IPS-NIHi7 (cell line): ENCODE measurements at regions not wholly inside any gene's neighbourhood (a gene's known extent, or its start where the extent isn't known, plus 50 kb on each side); places are given as distances from the start of the nearest gene placed in this dataset.

Experiments used
- DNase-seq: peaks from one replicate; pipeline ENCODE4 v3.0.0; 2012; ENCODE audit warnings: mixed read lengths; ENCODE audit errors: extremely low spot score

DNA sequence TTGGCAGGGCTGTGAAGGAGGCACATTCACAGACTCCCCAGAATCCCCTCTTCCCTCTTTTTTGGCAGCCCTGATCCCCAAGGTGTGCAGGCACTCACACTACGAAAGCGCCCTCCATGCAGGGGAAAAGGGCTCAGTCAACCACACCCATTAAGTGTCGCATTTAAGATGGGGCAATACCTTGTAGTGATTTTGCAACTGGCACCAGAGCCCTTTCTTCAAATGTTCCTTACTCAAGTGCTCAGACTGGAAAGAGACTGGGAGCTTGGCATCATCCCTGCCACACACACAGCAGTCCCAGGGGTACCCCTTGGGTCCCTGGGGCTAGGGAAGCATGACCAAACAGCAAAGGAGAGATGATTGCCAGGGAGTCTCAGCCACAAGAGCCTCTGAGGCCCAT, 190.1 kb downstream of the HAUS1 start:
- DNase-seq = no peak

DNA sequence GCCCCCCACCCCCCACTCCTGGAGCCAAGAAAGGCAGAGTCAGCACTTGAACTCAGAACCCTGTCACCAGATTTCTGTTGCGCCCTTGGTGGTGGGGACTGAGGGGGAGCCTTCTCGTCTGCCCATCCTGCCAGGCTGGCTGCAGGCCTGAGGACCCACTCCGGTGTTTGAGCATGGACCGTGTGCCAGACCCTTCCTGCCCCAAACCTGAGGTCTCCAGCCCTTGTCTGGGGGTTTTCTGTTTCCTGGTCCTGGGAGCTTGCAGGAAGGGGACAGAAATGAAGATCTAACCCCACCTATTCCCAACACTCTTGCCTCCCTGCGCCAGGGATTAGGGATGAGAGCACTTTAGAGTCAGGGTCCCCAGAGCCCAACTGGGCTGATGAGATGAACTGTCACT, 190.6 kb downstream of the HAUS1 start:
- DNase-seq = no peak

DNA sequence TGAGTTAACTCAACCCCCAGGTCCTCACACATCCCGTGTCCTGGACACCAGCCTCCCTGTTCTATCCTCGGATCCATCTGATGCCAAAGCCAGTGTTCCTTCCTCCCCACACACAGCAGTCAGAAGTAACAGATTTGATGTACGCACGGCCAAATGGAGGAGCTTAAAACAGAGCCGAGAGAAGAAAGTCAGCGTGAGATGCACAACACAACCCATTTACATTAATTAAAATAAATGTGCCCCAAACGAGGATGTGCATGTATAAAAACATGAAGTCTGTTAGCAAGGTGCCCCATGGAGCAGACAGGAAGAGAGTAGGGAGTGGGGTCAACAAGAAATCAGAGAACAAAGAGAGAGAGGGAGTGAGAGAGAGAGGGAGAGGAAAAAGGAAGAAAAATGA, 191.2 kb downstream of the HAUS1 start:
- DNase-seq = no peak

DNA sequence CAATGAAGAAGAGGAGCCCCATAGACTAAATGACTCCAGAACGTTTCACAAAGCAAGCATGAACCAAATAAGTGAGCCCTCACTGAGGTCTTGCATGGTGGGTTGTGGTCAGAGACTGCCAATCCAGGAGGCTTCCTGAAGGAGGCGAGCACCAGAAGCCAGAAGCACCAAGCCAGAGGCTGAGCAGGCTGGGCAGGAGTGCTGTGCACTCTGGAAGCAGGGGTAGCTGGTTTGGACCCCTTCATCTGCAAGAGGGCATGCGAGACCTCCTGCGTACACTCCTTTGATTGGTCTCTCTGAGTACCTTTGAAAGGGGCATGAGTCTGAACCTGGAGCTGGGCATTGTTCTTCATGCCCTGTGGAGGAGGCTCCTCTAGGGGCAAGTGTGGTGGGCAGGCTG, 192.5 kb downstream of the HAUS1 start:
- no peak for DNase-seq

DNA sequence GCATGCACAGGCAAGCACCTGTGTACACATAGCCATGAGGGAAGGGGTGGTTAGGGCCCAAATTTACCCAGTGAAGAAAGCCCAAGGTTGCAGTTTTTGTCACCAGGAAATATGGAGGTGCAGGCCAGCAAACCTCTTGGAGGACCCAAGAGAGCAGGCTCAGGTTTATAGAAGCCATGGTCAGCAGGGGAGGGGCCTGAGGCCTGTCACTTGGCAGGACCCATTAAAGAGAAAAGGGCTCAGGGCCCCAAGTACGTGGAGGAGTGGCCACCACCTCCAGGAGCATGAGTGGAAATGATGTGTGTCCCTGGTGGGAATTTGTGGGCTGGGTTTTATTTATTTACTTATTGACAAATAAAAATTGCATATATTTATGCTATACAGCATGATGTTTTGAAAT, 192.9 kb downstream of the HAUS1 start:
- no peak for DNase-seq

DNA sequence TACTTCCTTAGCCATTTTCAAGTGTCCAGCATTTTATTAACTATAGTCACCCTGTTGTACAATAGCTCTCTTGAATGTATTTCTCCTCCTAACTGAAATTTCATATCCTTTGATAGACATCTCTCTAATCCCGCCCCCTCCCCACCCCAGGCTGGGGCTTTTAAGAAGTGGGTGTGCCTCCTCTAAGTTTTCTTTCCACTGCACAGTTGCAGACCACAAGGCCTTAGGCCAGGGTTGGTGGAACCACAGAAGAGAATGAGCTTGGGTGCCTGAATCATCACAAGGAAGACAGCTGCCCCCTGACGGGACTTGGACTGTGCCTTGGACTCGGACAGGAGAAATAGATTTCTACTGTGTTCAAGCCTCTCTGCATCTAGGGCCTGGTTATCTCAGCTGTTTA, 193.4 kb downstream of the HAUS1 start:
- no peak for DNase-seq

DNA sequence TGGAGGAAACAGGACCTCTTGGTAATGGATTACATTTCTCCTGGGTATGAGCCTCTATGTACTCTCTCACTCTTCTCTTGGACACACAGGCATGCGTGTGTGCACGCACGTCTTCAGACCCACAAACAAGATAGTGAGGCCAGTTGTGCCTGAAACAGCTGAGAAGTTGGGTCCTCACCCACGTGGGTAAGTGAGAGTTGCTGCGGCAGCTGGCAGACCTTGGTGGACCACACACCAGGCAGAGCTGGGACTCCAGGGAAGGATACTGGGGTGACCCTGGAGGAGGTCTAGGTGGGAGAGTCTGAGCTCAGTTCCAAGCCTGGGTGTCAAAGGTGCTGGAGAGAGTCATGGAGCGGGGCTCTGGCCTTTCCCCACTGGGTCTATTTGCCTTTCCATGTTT, 194.3 kb downstream of the HAUS1 start:
- DNase-seq = no peak

DNA sequence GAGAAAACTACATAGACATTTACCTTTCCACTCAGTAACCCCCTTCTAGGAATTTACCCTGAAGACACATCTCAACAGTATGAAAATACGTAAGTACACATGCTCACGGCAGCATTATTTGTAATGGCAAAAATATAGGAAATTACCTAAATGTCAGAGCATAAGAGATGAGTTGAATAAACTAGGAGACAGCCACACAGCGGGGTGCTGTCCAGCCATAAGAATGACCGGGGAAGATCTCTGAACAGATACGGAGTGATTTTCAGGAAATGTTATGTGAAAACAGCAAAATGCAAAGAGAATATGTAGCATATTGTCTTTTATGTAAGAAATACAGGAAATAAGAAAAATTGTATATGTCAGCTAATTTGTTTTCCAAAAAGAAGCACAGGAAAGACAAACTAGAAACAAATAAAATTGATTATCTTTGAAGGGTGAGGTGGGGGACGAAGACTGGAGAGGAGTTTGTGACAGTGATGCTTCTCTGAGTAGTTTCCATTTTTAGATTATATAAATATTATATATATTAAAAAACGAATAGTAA, 195.4 kb downstream of the HAUS1 start:
- no peak for DNase-seq

DNA sequence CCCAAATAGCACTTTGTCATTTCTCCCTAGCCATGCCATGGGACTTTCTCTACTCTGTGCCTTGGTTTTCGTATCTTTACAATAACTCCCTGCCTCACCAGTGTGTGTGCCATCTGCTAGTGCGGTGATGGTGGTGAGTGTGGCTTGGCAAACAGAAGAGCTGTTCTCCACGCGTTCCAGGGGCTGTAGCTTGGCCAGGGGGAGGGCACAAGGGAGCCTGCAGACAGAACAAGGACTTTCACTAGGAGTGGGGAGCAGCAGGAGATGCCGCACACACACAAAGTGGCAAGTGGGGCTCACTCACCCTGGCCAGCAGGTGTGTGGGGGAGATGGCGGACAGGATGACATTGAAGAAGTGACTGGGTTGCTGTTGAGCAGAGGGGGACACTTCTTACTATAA, 196.9 kb downstream of the HAUS1 start:
- no peak for DNase-seq

DNA sequence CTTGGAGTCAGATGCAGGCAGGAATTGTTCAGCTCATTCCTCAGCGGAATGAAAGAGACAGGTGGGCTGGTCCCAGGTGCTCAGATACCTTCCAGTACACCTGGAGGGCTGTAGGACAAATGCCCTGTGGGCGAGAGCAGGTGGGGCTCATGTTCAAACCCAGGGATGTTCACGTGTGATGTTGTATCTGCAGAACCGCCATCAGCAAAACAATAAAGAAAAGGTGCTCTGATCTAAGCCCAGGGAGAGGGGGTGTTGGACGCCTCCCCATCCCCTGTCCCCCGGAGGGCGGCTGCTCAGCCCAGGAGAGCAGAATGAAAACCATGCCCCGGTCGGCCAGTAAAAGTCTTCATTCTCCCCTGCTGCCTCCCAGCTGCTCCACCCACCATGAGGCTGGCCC, 197.4 kb downstream of the HAUS1 start:
- DNase-seq = no peak

DNA sequence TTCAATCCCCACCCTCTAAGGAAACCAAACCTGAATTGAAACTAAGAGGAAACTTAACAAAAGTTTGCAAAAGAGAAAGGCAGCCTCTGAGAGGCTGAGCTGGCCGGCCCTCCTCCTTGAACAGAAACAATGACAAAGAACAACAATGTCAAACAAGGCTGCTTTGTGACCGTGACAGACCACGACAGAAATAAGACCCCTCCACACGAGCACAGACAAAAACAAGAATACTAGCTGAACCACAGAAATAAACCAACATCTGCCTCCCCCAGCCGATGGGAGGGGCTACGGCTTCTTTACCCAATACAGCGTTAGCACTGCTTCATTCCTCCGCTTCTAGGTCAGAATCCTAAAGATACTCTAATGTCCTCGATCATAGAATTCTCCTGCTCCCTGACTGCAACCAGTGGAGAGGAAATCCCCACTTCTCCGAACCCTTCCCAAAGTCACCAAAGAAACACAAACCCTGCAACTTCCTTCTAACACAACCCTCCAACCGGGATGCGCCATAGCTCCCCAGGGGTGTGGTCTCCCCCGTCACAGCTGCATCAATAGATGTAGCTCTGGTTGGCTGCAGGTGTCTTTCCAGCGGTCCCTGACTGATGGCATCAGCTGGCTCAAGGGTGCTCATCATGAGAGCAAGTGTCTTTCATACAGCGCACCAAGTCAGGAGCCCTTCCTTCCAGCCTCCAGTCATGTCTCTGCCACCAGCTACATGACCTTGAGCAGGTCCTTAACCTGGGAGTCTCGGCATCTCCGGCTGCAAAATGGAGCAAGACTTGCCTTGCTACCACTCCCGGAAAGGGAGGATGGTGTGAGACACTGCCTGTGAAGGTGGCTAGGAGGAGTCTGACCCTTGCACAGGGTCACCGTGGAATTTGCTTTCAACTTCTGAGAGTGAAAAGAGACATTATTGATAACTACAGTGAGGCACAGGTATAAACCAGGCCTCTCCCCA, 198.6 kb downstream of the HAUS1 start:
- DNase-seq = no peak

DNA sequence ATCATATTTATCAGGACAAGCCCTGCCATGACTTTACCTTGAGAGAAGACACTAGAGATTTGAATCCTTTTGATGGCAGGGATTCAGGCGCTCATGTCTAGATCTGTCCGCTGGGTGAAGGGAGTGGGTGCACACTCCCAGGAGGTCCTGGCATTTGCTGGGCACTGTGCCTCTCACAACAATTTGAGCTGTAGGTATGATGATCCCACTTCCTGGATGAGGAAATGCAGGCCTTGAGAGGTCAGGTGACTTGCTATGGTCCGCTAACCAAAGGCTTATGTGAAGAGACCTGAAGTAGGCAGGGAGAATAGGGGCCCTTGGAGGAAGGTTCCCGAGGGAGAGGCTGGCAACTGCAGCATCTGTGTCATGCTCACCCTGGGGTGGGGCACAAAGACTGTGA, 206.1 kb downstream of the HAUS1 start:
- DNase-seq = no peak

DNA sequence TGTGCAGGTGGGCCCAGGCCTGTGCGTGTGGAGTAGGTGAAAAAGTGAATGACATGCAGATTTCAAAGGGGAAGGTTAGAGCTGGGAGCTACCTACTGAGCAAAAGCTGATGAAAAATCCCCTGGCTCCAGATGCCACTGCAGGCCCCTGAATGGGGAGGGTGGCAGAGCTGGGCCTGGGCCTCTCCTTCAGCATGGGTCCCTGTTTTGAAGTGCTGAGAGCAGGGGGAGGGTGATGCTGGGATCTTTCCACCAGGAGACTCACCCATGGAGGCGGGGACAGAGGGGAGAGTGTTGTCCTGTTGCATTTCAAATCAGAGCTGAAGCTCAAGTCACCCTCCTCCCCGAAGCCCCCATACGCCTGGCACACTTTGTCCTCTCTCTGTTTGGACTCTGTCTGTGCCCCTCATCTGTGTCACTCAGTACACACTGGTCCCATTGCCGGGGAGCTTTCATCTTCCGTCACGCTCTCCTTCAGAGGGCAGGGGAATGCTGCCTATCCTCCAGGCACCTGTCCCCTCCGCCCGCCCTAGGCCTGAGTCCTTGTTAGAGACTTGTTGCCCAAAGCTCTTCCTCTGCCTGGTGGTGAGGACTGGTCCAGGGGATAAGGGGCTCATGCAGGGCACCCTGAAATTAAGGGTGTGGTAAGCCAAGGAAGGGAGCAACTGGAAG, 206.6 kb downstream of the HAUS1 start:
- no peak for DNase-seq

DNA sequence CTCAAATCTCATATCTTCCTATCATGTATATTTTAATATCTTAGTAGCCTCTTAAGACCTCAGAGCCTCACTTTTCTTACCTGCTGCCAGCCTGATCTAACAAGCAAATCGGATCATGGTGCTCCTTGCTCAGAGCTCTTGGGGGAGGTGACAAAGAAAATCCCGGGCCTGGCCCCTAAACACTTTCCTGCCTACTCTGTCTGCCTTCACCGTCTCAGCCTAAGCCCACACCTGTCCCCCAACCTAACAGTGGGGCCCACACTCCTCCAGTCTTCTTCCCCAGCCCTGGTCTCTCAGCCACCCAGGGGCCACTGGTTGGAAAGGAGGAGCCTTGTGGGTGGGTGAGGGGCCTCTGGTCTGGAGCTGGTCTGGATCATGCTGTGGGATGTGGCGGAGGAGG, 207.3 kb downstream of the HAUS1 start:
- no peak for DNase-seq

DNA sequence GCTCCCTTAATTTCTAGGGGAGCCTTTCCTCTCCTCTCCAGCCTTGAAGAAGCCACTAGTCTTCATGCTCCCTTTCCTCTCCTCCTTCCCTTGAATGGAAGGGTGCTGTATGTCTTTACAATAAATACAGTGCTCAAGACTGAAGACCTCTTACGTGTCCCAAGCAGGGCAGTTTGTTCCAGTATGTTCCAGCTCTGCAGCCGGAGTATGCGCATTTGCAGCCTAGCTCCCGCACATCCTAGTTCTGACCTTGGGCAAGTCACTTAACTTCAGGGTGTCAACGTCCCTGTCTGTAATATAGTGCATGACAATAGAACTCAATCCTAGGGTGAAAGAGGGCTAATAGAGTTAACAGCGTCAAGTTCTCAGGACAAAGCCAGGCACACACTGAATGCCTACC, 208.0 kb downstream of the HAUS1 start:
- no peak for DNase-seq

DNA sequence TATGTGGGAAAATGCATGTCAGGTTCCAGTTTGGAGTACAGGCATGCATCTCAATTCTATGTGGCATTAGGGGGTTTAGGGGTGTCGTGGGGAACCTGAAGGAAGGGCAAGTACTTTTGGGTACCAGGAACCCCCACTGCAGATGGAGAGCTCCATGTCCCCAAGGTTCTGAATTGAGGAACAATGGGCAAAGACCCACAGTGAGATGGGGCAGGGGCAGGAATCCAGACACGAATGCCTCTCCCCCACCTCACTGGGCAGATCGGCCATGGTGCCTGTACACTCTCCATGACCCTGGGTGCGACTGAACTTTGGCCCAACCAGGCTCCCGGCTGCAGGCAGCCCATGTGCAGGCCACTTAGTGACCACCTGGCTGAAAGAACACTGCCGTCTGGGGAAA, 209.3 kb downstream of the HAUS1 start:
- DNase-seq = no peak

DNA sequence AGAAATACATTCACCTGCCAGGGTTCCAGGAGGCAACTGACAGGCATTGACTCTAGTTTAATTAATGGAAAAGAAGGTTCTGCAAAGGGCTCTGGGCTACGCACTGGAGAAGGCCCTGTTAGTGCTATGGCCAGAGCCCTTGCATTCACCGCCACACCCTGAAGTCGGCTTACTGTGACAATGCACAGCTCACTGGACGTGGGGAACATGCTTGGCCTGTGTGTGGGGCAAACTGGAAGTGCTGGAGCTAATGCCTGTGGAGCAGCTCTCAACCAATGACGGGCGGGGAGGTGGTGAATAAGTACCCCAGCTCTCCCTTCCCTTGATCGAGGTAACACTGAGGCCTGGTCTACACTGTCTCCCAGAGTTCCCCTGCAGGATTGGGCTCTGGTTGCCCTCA, 209.8 kb downstream of the HAUS1 start:
- DNase-seq = no peak

DNA sequence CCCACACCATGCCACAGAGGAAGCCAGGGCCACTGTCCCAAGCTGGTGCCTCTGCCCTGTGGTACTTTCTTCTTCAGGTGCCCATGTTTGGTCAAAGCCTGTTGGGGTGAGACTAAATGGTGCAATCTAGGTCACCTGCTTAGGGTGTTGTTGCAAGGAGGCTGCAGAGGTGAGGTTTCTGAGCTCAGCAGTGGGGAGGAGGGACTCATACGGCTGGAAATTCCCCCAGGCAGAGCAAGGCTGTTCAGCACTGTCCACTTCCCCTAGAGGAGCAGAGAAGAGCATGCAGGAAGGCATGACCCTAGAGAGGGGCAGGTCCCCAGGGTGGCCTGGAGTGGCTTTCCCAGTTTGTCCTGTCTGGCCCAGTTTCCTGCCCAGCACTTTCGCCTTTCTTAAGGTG, 211.0 kb downstream of the HAUS1 start:
- no peak for DNase-seq

DNA sequence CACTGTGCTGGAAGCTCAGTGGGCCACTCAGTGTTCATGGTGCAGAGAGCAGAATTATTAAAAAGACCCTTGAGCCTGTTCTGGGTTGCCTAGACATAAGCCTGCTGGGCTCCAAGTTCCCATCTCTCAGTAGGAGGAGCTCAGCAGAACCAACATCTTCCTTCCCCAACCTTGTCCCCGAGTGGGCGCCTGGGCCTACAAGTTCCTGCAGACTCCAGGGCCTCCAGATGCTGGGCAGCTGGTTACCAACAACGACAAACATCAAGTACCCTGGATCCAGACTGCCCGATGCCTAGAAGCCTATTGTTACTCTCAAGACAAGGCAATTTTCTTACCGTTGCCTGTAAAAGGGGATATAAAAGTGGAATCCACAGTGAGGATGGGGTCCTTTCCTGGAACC, 214.2 kb downstream of the HAUS1 start:
- DNase-seq = no peak

DNA sequence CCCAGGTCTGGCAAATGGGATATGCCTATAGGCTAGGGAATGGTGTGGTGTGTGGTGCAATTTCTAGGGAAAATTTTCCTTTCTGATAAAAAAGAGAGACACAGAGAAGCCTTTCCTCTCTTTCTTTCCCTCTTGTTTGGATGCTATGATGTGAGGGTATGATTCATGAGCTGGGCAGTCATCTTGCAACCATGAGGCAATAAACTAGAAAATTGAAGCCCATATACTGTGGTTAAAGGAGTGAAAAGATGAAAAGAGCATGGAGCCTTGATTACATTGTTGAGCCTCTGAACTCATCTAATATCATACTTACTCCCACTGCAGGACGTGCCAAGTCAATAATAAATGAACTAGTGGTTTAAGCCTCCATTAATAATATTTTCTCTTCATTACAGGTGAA, 215.6 kb downstream of the HAUS1 start:
- DNase-seq = no peak

DNA sequence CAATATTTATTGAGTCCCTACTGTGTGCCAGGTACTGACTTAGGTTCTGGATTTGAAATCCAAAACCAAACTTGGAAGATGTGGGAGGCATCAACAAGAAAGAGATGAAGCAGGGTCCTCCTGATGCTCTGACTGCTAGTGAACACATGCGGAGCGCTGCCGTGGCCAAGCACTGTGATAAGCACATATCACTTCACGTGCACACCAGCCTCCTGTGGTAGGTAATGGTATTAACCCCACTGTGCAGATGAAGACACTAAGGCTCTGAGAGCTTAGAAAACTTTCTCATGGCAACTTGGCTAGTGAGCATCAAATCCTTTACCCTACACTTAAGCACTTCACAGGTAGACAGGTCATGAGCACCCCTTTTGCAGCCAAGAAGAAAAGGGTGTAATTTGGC, 216.1 kb downstream of the HAUS1 start:
- DNase-seq = no peak

DNA sequence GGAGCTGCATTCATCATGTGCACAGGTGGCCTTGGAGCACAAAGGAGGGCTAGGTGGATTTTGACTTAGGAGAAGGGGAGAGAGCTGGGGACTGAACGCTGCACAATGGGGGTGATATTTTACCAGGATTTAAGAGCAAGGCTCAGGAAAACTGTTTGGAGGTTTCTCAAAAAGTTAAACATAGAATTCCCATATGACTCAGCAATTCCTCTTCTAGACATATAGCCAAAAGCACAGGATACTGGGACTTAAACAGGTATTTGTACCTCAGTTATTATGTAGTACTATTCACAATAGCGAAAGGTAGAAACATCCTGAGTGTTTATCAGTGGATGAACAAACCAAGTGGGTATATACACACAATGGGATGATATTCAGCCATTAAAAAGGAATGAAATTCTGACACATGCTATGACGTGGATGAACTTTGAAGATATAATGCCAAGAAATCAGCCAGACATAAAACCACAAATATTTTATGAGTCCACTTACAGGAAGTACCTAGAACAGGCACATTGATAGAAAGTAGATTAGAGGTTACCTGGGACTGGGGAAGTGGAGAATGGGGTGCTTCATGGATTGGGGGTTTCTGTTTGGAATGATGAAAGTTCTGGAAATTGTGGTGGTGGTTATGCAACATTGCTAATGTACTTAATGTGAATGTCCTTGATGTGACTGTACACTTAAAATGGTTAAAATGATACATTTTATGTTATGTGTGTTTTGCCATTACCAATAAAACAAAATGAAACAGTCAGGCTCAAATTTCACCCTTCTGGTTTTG, 216.9 kb downstream of the HAUS1 start:
- DNase-seq = no peak
